ENCODE measurements at regions not wholly inside any gene's neighbourhood (a gene's known extent, or its start where the extent isn't known, plus 50 kb on each side); places are given as distances from the start of the nearest gene placed in this dataset.
A peak's percentile ranks its signal among the peaks of the same experiment; 100 is the strongest.

DNA sequence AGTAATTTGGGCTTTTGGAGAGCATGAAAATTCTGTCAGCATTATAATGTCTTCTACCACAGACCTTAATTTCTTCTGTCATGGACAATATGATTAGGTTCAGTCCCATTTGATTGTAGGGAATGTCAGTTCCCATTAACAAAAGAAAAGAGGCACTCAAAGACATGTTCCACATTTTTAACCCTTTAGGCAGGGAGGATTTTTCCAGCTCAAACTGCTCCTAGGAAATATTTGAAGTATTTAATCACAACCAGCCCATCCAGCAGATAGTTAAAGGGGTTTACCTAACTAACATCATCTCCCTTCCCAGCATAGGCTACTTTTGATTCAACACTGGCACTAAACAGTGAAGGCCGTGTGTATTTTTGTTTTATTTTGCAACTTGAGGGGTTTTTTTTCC lies 256.0 kb downstream of the DHX15 start:
- TF ChIP-seq CTCF (conservative IDR thresholded peaks at IDR 0.05; ENCODE audit: control insufficient read depth, insufficient read depth, low read depth, low read length) = no peak
- H3K4me3 ChIP-seq (ENCODE audit: control insufficient read depth, low read depth, low read length) = no peak overlapping the region

DNA sequence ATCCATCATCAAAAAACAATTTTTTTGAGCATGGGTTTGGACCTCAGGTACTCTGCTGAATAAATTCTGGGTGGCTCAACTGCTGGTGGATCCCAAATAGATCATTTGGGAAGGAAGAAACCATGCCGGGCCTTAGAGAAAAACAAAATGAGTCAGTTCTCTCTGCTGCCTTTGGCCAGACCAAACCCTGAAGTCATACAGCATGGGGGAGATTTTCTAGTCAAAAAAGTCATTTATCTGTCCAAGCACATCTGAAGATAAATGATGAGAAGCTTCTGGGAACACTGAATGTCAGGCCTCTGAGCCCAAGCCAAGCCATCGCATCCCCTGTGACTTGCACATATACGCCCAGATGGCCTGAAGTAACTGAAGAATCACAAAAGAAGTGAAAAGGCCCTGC lies 261.4 kb downstream of the DHX15 start:
- no peak for TF ChIP-seq CTCF (conservative IDR thresholded peaks at IDR 0.05; ENCODE audit: control insufficient read depth, insufficient read depth, low read depth, low read length)

More for the DNA sequence above, 256.0 kb downstream of the DHX15 start:
- DNase-seq (ENCODE audit: low read depth) = no peak

DNA sequence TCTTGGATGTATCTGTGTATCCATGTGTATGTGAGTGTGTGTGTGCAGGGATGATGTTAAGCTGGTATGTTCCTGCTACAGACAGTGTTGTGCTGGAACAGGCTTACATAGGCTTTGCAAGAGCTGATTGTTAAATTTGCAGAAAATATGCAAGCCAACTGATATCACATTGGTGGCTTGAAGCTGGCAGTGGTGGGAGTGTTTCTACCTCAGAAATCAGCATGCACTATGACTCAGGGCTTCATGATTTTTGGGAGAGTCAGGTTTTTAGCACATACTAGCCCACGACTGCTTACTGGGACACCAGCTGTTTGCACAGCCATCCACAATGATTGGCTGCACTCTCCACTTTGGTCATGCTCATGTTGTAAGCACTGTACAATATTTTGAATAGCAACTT lies 261.8 kb downstream of the DHX15 start:
- TF ChIP-seq CTCF (conservative IDR thresholded peaks at IDR 0.05; ENCODE audit: control insufficient read depth, insufficient read depth, low read depth, low read length) = no peak
- no peak overlapping the region for H3K4me3 ChIP-seq (ENCODE audit: control insufficient read depth, low read depth, low read length)
- peak; percentile 52 for DNase-seq (ENCODE audit: low read depth)

More for the DNA sequence above, 261.4 kb downstream of the DHX15 start:
- DNase-seq (ENCODE audit: low read depth) = peak; percentile 22
- no peak overlapping the region for H3K4me3 ChIP-seq (ENCODE audit: control insufficient read depth, low read depth, low read length)

GRCh38 chr4:24321616-24322015 lies 262.7 kb downstream of the DHX15 start:
- no peak for TF ChIP-seq CTCF (conservative IDR thresholded peaks at IDR 0.05; ENCODE audit: control insufficient read depth, insufficient read depth, low read depth, low read length)
- no peak overlapping the region for H3K4me3 ChIP-seq (ENCODE audit: control insufficient read depth, low read depth, low read length)
- DNase-seq (ENCODE audit: low read depth) = no peak

- TF ChIP-seq CTCF (conservative IDR thresholded peaks at IDR 0.05; ENCODE audit: control insufficient read depth, insufficient read depth, low read depth, low read length) = no peak
- no peak overlapping the region for H3K4me3 ChIP-seq (ENCODE audit: control insufficient read depth, low read depth, low read length)
- peak; percentile 73 for DNase-seq (ENCODE audit: low read depth)
Measured at GRCh38 chr4:24321131-24321530, 263.2 kb downstream of the DHX15 start.

DNA sequence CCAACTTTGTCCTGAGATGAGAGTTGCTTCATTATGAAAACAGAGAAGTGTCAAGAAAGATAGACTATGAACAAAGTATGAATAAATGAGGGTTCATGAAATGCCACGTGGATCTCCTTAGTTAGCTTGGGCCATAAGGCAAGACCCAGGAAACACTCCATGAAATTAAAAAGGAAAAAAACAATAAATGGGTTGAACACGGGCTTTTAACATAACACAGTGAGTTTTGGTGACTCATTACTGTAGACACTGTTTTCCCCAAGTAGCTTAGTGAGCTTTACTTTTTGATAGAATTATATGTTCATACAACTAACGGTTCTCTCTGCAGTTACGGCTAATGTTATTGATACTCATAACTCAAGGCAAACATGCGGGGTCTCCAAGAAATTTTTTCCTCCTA lies 265.0 kb downstream of the DHX15 start:
- no peak overlapping the region for H3K4me3 ChIP-seq (ENCODE audit: control insufficient read depth, low read depth, low read length)
- no peak for DNase-seq (ENCODE audit: low read depth)
- no peak for TF ChIP-seq CTCF (conservative IDR thresholded peaks at IDR 0.05; ENCODE audit: control insufficient read depth, insufficient read depth, low read depth, low read length)

- no peak for DNase-seq (ENCODE audit: low read depth)
- H3K4me3 ChIP-seq (ENCODE audit: control insufficient read depth, low read depth, low read length) = no peak overlapping the region
- no peak for TF ChIP-seq CTCF (conservative IDR thresholded peaks at IDR 0.05; ENCODE audit: control insufficient read depth, insufficient read depth, low read depth, low read length)
Measured at GRCh38 chr4:24315056-24315455, 269.3 kb downstream of the DHX15 start.
